Lower lobe of right lung (tissue), 2 donors: ENCODE measurements at regions not wholly inside any gene's neighbourhood (a gene's known extent, or its start where the extent isn't known, plus 50 kb on each side); places are given as distances from the start of the nearest gene placed in this dataset.

Experiments used
- ATAC-seq, 2 donors: fragments of 200-7000 bp; cut with Tn5 transposase; one replicate each; pipeline ENCODE4 v1.9.1; 2020 to 2022; ENCODE audit warnings: mild to moderate bottlenecking in 2 of 2, moderate library complexity in 2 of 2
- DNase-seq: peaks from one replicate; pipeline ENCODE4 v3.0.0-alpha.2; 2020
- H3K27ac ChIP-seq: fragments of 200-600 bp; one replicate; pipeline ENCODE4 v1.8.0; 2022
- H3K27me3 ChIP-seq: fragments of 200-600 bp; one replicate; pipeline ENCODE4 v1.8.0; 2022; ENCODE audit warnings: low read depth
- H3K36me3 ChIP-seq: fragments of 200-600 bp; one replicate; pipeline ENCODE4 v1.8.0; 2022; ENCODE audit warnings: mild to moderate bottlenecking
- H3K4me1 ChIP-seq: fragments of 200-600 bp; one replicate; pipeline ENCODE4 v1.8.0; 2022
- H3K4me3 ChIP-seq: fragments of 200-600 bp; one replicate; pipeline ENCODE4 v1.8.0; 2022; ENCODE audit warnings: mild to moderate bottlenecking
- H3K9me3 ChIP-seq: fragments of 200-600 bp; one replicate; pipeline ENCODE4 v1.8.0; 2022
- CTCF ChIP-seq: fragments of 200-600 bp; IDR thresholded peaks from one replicate; pipeline ENCODE4 v1.8.0; 2022; ENCODE audit warnings: antibody characterized with exemption, mild to moderate bottlenecking
- intact Hi-C: fragments of 100-400 bp; cut with DNase I; formaldehyde crosslinking; loops from one replicate; pipeline ENCODE4 v1.11.0; 2022
- donor health status: DM: no; HTN: yes; CAD: no; lungs with severe emphysema.

- peaks cover 11% of the 10 kb centered on the region for H3K4me1 ChIP-seq
- H3K9me3 ChIP-seq: no peaks in the 10 kb centered on the region
- H3K27me3 ChIP-seq: no peaks in the 10 kb centered on the region
- no peaks in the 10 kb centered on the region for H3K36me3 ChIP-seq
- H3K27ac ChIP-seq: no peak overlapping the region
- TF ChIP-seq CTCF: no peak
- intact Hi-C loops: no loop called here
- no peak for DNase-seq
- H3K4me3 ChIP-seq: no peak overlapping the region
- ATAC-seq: peak; percentile 55 to 76
Measured at GRCh38 chr3:177554895-177555759, 357.8 kb upstream of the TBL1XR1 start.

- no peak overlapping the region for H3K27ac ChIP-seq
- intact Hi-C loops: no loop called here
- H3K27me3 ChIP-seq: no peaks in the 10 kb centered on the region
- no peak overlapping the region for H3K4me3 ChIP-seq
- TF ChIP-seq CTCF: no peak
- no peaks in the 10 kb centered on the region for H3K36me3 ChIP-seq
- no peaks in the 10 kb centered on the region for H3K9me3 ChIP-seq
- ATAC-seq: no peak
- DNase-seq: no peak
- H3K4me1 ChIP-seq: peaks cover 11% of the 10 kb centered on the region
Measured at GRCh38 chr3:177557548-177557947, 360.3 kb upstream of the TBL1XR1 start.

- Histone ChIP-seq H3K9me3 (no peaks in the 10 kb centered on the region), H3K4me1 (no peaks in the 10 kb centered on the region), H3K36me3 (no peaks in the 10 kb centered on the region), H3K27ac (no peak overlapping the region), H3K27me3 (no peaks in the 10 kb centered on the region), H3K4me3 (no peak overlapping the region)
- ATAC-seq (no peak), DNase-seq (no peak)
- intact Hi-C loops: no loop called here
- no peak for TF ChIP-seq CTCF
Measured at GRCh38 chr3:177561365-177561764, 364.1 kb upstream of the TBL1XR1 start.

- DNase-seq (no peak), ATAC-seq (no peak)
- Histone ChIP-seq H3K4me3 (no peak overlapping the region), H3K27me3 (no peaks in the 10 kb centered on the region), H3K9me3 (no peaks in the 10 kb centered on the region), H3K4me1 (no peaks in the 10 kb centered on the region), H3K36me3 (no peaks in the 10 kb centered on the region), H3K27ac (no peak overlapping the region)
- intact Hi-C loops: no loop called here
- no peak for TF ChIP-seq CTCF
Measured at GRCh38 chr3:177561769-177562392, 364.6 kb upstream of the TBL1XR1 start.

GRCh38 chr3:177563243-177563780 is 366.0 kb upstream of the TBL1XR1 start:
- DNase-seq: no peak
- ATAC-seq: no peak
- no peak overlapping the region for H3K27ac ChIP-seq
- no peaks in the 10 kb centered on the region for H3K36me3 ChIP-seq
- H3K27me3 ChIP-seq: no peaks in the 10 kb centered on the region
- no peaks in the 10 kb centered on the region for H3K4me1 ChIP-seq
- TF ChIP-seq CTCF: no peak
- no peaks in the 10 kb centered on the region for H3K9me3 ChIP-seq
- H3K4me3 ChIP-seq: no peak overlapping the region
- intact Hi-C loops: no loop called here
